CD4-positive, alpha-beta memory T cell (primary cell): ENCODE measurements at regions not wholly inside any gene's neighbourhood (a gene's known extent, or its start where the extent isn't known, plus 50 kb on each side); places are given as distances from the start of the nearest gene placed in this dataset.

ENCODE experiments used
- CTCF ChIA-PET: fragments of 350-600 bp; sonication (Branson Sonifier 250); formaldehyde crosslinking; loops from one replicate; lab custom pipeline; 2021; ENCODE audit warnings: inconsistent platforms; ENCODE audit not compliant: partially characterized antibody; lab: Charles Lee
- POLR2A ChIA-PET: fragments of 350-600 bp; sonication (Branson Sonifier 250); formaldehyde crosslinking; loops from one replicate; lab custom pipeline; 2021; ENCODE audit not compliant: partially characterized antibody; lab: Charles Lee
- DNase-seq, 5 donors: peaks; one replicate each; pipeline versions ENCODE4 v3.0.0 to v3.0.0-alpha.2; 2020 to 2022; ENCODE audit warnings: mixed read lengths in 1 of 5
- H3K27ac ChIP-seq: one replicate; pipeline ENCODE4 v1.7.0; 2013; ENCODE audit warnings: low read depth, low read length
- H3K27me3 ChIP-seq: 2 replicates; pipeline ENCODE4 v1.7.0; 2013; ENCODE audit warnings: mild to moderate bottlenecking, low read length, moderate library complexity; ENCODE audit not compliant: insufficient read depth
- H3K36me3 ChIP-seq: 2 replicates; pipeline ENCODE4 v1.7.0; 2013; ENCODE audit warnings: mild to moderate bottlenecking, low read length, moderate library complexity; ENCODE audit not compliant: insufficient read depth
- H3K4me1 ChIP-seq: 2 replicates; pipeline ENCODE4 v1.7.0; 2013; ENCODE audit warnings: mild to moderate bottlenecking, low read length, moderate library complexity; ENCODE audit not compliant: insufficient read depth
- H3K4me3 ChIP-seq, 2 donors: one replicate each; pipeline ENCODE4 v1.7.0; 2013; ENCODE audit warnings: low read length in 2 of 2, mild to moderate bottlenecking in 1 of 2
- H3K9me3 ChIP-seq, 2 donors: one replicate each; pipeline ENCODE4 v1.7.0; 2013; ENCODE audit warnings: low read length in 2 of 2, control low read depth in 1 of 2; ENCODE audit not compliant: control insufficient read depth in 1 of 2
- H3K27ac Mint-ChIP-seq, 7 donors: one replicate each; pipeline ENCODE4 v1.8.0; 2020 to 2021; ENCODE audit warnings: mixed read lengths in 7 of 7, mild to moderate bottlenecking in 6 of 7, inconsistent platforms in 3 of 7, moderate library complexity in 3 of 7
- H3K27me3 Mint-ChIP-seq, 2 donors: one replicate each; pipeline ENCODE4 v1.8.0; 2020 to 2021; ENCODE audit warnings: mixed read lengths in 2 of 2
- H3K36me3 Mint-ChIP-seq, 2 donors: one replicate each; pipeline ENCODE4 v1.8.0; 2020 to 2021; ENCODE audit warnings: mixed read lengths in 2 of 2, inconsistent platforms in 1 of 2, mild to moderate bottlenecking in 1 of 2
- H3K4me1 Mint-ChIP-seq, 4 donors: one replicate each; pipeline ENCODE4 v1.8.0; 2020 to 2021; ENCODE audit warnings: mixed read lengths in 4 of 4, mild to moderate bottlenecking in 1 of 4
- H3K4me3 Mint-ChIP-seq, 8 donors: one replicate each; pipeline ENCODE4 v1.8.0; 2020 to 2021; ENCODE audit warnings: mixed read lengths in 8 of 8, mild to moderate bottlenecking in 7 of 8, moderate library complexity in 6 of 8, inconsistent platforms in 3 of 8
- H3K9me3 Mint-ChIP-seq, 8 donors: one replicate each; pipeline ENCODE4 v1.8.0; 2020 to 2021; ENCODE audit warnings: mixed read lengths in 8 of 8, mild to moderate bottlenecking in 5 of 8, inconsistent platforms in 3 of 8, moderate library complexity in 1 of 8
- intact Hi-C: fragments of 100-400 bp; cut with micrococcal nuclease; formaldehyde crosslinking; loops from one replicate; pipeline ENCODE4 v1.15.1; 2023

DNA sequence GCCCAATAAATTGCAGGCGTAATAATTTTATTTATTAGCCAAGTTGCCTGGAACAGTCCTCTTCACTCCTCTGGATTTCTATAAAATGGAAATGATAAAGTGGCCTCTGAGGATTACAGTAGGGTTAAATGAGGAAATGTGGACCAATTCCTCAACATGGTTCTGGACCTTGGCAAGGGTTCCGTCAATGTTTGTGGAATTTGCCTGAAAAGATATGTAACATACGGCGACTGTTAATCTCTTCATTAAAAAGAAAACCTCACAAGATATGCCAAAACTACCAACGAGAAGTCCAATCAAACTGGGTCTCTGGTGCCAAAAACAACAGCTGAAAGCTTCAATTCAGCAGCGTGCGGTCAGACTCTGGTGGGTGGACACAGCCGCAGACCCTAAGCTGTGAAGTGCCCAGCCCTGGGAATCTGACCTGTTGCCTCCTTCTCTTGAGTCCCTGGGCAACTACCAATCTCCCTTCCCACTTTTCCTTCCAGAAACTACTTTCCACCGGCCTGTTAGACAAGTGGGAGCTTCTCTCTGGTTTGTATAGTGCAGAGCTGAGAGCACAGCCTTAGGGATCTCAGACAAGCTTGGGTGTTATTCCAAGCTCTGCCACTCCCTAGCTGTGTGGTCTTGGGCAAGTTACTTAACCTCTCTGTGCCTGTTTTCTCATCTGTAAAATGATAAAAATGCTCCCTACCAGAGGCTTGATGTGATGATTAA, 190.5 kb upstream of the GSC start:
- CTCF ChIA-PET, result no interaction called here
- Histone ChIP-seq H3K4me1 (no peaks in the 10 kb centered on the region), H3K9me3 (no peaks in the 10 kb centered on the region), H3K27me3 (no peaks in the 10 kb centered on the region), H3K27ac (no peak overlapping the region), H3K4me3 (no peak overlapping the region), H3K36me3 (no peaks in the 10 kb centered on the region)
- H3K4me1 Mint-ChIP-seq, result no peaks in the 10 kb centered on the region
- no peaks in the 10 kb centered on the region for H3K36me3 Mint-ChIP-seq
- intact Hi-C loops, result no loop called here
- H3K4me3 Mint-ChIP-seq, result no peak overlapping the region
- POLR2A ChIA-PET, result no interaction called here
- no peak overlapping the region for H3K27ac Mint-ChIP-seq
- H3K9me3 Mint-ChIP-seq, result peaks cover 0 to 2% (median 0%) of the 10 kb centered on the region in 8 donors
- DNase-seq, result no peak
- peaks cover 4 to 10% of the 10 kb centered on the region in 2 donors for H3K27me3 Mint-ChIP-seq

DNA sequence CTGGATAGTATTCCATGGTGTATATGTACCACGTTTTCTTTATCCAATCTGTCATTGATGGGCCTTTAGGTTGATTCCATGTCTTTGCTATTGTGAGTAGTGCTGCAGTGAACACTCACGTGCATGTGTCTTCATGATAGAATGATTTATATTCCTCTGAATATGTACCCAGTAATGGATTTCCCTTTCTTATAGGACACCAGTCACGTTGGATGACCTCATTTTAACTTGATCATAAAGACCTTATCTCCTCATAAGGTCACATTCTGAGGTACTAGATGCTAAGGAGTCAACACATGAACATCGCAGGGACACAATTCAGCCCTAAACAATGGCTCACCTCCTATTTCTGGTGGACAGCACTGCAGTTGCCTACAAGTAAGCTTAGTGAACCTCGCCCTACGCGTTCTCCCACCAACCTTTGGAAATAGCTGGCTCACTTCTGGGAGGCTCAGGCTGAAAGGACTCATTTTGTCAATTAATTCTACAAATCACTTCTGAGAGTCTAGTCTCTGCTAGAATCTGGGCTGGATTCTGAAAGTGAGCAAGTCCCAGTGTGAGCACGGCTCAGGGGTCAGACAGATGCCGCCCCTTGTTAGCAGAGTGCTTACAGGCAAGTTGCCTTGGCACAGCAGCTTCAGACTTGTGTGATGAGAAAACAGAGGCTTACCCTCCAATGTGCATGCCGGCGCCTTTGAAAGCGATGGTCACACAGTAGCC, 183.8 kb upstream of the GSC start:
- no peaks in the 10 kb centered on the region for H3K36me3 Mint-ChIP-seq
- H3K9me3 Mint-ChIP-seq, result peaks cover 0 to 2% (median 0%) of the 10 kb centered on the region in 8 donors
- ChIA-PET CTCF (no interaction called here), POLR2A (no interaction called here)
- Histone ChIP-seq H3K4me3 (no peak overlapping the region), H3K4me1 (no peaks in the 10 kb centered on the region), H3K36me3 (no peaks in the 10 kb centered on the region), H3K27me3 (no peaks in the 10 kb centered on the region), H3K9me3 (no peaks in the 10 kb centered on the region), H3K27ac (no peak overlapping the region)
- DNase-seq, result no peak
- intact Hi-C loops, result no loop called here
- H3K27me3 Mint-ChIP-seq, result peaks cover 4% of the 10 kb centered on the region in 2 donors
- peak overlapping the region in 1 of 7 donors; percentile 3 for H3K27ac Mint-ChIP-seq
- H3K4me1 Mint-ChIP-seq, result no peaks in the 10 kb centered on the region
- H3K4me3 Mint-ChIP-seq, result no peak overlapping the region

DNA sequence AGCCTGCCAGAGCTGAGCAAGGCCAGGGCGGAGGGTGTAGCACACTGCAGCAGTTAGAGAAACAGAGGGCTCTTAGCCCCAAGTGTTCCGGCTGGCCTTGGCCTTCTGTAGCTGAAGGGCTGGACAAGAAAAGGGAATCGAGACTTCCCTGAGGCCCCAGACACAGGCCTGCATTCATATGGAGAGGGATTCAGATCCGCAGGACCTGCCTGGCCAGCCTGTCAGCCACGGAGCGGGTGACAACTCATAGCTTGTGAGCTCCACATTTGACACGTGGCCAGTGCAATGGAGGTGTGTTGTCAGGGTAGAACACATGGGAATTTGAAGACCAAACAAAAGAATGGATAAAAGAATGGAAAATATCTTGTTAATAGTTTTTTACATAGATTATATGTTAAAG, 182.2 kb upstream of the GSC start:
- H3K27ac ChIP-seq, result no peak overlapping the region
- DNase-seq, result no peak
- intact Hi-C loops, result no loop called here
- ChIA-PET CTCF (no interaction called here), POLR2A (no interaction called here)
- no peaks in the 10 kb centered on the region for H3K27me3 ChIP-seq
- peaks cover 2% of the 10 kb centered on the region for H3K4me1 ChIP-seq
- no peaks in the 10 kb centered on the region for H3K4me1 Mint-ChIP-seq
- no peak overlapping the region for H3K27ac Mint-ChIP-seq
- H3K36me3 Mint-ChIP-seq, result no peaks in the 10 kb centered on the region
- H3K36me3 ChIP-seq, result no peaks in the 10 kb centered on the region
- H3K4me3 ChIP-seq, result no peak overlapping the region
- peaks cover 0 to 3% (median 0%) of the 10 kb centered on the region in 8 donors for H3K9me3 Mint-ChIP-seq
- H3K27me3 Mint-ChIP-seq, result peaks cover 0 to 4% of the 10 kb centered on the region in 2 donors
- H3K4me3 Mint-ChIP-seq, result no peak overlapping the region
- H3K9me3 ChIP-seq, result no peaks in the 10 kb centered on the region

DNA sequence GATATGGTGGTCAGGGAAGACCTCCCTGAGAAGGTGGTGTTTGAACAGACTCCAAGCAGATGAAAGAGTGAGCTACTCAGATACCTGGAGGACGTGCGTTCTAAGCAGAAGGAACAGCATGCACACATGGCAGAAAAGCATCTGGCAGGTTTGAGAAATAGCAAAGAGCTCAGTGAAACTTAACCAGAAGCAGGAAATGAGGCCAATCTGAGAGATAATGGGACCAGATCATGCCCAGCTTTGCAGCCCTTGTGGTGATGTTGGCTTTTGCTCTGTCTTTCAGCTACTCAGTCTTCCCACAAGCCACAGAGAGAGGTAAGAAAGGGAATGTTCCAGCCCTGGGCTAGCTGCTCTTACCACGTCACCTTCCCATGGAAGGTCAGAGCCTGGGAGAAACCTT, 176.3 kb upstream of the GSC start:
- Mint-ChIP-seq H3K27ac (peak overlapping the region; percentile 77 to 97 (median 95)), H3K9me3 (peaks cover 0 to 3% (median 0%) of the 10 kb centered on the region in 8 donors), H3K4me1 (peaks cover 0 to 25% (median 13%) of the 10 kb centered on the region in 4 donors), H3K27me3 (peaks cover 0 to 3% of the 10 kb centered on the region in 2 donors), H3K36me3 (no peaks in the 10 kb centered on the region), H3K4me3 (peak overlapping the region in 7 of 8 donors; percentile 36 to 66 (median 57))
- Histone ChIP-seq H3K36me3 (no peaks in the 10 kb centered on the region), H3K9me3 (no peaks in the 10 kb centered on the region), H3K4me1 (peaks cover 17% of the 10 kb centered on the region), H3K27ac (peak overlapping the region; percentile 19), H3K27me3 (no peaks in the 10 kb centered on the region), H3K4me3 (no peak overlapping the region)
- ChIA-PET CTCF (no interaction called here), POLR2A (no interaction called here)
- DNase-seq, result peak; percentile 28 to 52 (median 45)
- intact Hi-C loops, result no loop called here

DNA sequence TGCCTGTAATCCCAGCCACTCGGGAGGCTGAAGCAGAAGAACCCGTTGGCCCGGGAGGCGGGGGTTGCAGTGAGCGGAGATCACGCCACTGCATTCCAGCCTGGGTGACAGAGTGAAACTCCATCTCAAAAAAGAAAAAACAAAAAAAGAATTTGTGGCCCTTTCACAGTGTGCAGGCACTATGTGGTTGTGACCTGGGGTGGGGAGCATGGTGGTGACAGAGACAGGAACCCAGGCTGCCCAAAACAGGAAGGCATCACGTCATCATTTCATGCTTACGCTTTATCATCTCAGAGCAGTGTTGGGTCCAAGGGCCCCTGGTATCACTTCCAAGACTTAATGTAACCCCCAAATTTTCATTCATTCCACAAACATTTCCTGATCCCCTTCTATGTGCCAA, 175.7 kb upstream of the GSC start:
- intact Hi-C loops, result no loop called here

DNA sequence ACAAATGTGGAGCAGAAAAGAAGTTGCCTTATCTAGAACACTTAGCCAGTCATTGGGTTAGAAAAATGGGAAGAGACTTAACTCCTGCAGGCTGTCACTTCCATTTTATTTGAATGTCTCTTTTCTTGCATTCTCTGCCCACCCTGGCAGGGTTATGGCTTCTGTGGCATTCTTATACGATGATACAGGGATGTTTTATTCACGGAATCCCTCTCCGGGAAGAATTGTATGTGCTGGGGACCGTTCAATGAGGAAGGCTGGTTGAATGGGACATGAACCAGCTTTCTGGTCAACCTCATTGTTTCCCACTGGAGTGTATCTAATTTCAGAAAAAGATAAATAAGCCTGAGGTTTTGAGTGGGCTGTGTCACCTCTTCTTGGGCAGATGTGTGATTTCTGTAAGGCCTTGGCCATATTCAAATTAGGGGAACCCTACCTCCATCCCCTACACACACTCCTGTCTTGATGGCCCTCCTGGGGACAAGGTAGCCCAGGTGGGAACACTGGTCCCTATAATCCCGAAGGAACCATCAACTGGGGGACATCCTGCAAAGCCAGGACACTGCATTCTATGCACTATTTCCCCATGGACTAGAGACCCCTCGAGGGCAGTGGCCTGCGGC, 174.8 kb upstream of the GSC start:
- CTCF ChIA-PET, result no interaction called here
- intact Hi-C loops, result no loop called here
- no peak for DNase-seq

More for the DNA sequence above, 175.7 kb upstream of the GSC start:
- CTCF ChIA-PET, result no interaction called here
- Histone ChIP-seq H3K27me3 (no peaks in the 10 kb centered on the region), H3K9me3 (no peaks in the 10 kb centered on the region), H3K4me3 (no peak overlapping the region), H3K4me1 (peaks cover 17% of the 10 kb centered on the region), H3K27ac (peak overlapping the region; percentile 19), H3K36me3 (no peaks in the 10 kb centered on the region)
- Mint-ChIP-seq H3K4me3 (peak overlapping the region in 7 of 8 donors; percentile 36 to 66 (median 43)), H3K9me3 (peaks cover 0 to 3% (median 0%) of the 10 kb centered on the region in 8 donors), H3K27ac (peak overlapping the region; percentile 77 to 97 (median 95)), H3K36me3 (no peaks in the 10 kb centered on the region), H3K4me1 (peaks cover 0 to 25% (median 13%) of the 10 kb centered on the region in 4 donors), H3K27me3 (peaks cover 0 to 3% of the 10 kb centered on the region in 2 donors)
- POLR2A ChIA-PET, result no interaction called here
- DNase-seq, result peak; percentile 50 to 74 (median 58)

DNA sequence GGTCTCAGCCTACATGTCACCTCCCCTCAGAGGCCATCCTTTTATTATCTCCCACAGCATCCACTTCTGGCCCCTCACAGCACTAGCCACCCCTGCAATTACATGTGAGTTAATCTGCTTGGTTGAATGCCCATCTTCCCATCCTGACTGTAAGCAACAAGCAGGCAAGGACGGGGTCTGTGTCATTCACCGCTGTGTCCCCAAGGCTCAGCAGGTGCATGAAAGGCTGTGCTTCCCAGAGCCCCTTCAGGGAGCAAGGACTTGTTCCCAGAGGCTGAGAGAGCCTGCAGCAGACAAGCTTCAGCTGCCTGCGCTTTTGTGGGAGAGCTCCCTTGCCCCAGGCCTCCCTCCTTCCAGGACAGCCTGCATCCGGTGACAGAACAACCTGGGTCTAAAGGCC, 172.7 kb upstream of the GSC start:
- H3K27me3 ChIP-seq, result no peaks in the 10 kb centered on the region
- ChIA-PET POLR2A (no interaction called here), CTCF (no interaction called here)
- no peak overlapping the region for H3K4me3 ChIP-seq
- no peak overlapping the region for H3K27ac ChIP-seq
- no peak overlapping the region for H3K4me3 Mint-ChIP-seq
- no peaks in the 10 kb centered on the region for H3K36me3 ChIP-seq
- intact Hi-C loops, result no loop called here
- H3K27me3 Mint-ChIP-seq, result no peaks in the 10 kb centered on the region
- no peaks in the 10 kb centered on the region for H3K9me3 ChIP-seq
- no peak overlapping the region for H3K27ac Mint-ChIP-seq
- H3K36me3 Mint-ChIP-seq, result no peaks in the 10 kb centered on the region
- DNase-seq, result no peak
- peaks cover 17% of the 10 kb centered on the region for H3K4me1 ChIP-seq
- peaks cover 0 to 25% (median 13%) of the 10 kb centered on the region in 4 donors for H3K4me1 Mint-ChIP-seq
- H3K9me3 Mint-ChIP-seq, result peaks cover 0 to under 1% (median 0%) of the 10 kb centered on the region in 8 donors

More for the DNA sequence above, 174.8 kb upstream of the GSC start:
- POLR2A ChIA-PET, result no interaction called here
- Histone ChIP-seq H3K4me3 (no peak overlapping the region), H3K9me3 (no peaks in the 10 kb centered on the region), H3K4me1 (peaks cover 17% of the 10 kb centered on the region), H3K27me3 (no peaks in the 10 kb centered on the region), H3K27ac (no peak overlapping the region), H3K36me3 (no peaks in the 10 kb centered on the region)
- Mint-ChIP-seq H3K36me3 (no peaks in the 10 kb centered on the region), H3K4me1 (peaks cover 0 to 25% (median 13%) of the 10 kb centered on the region in 4 donors), H3K27ac (peak overlapping the region in 2 of 7 donors; percentile 96 to 97), H3K27me3 (no peaks in the 10 kb centered on the region), H3K4me3 (no peak overlapping the region), H3K9me3 (peaks cover 0 to 3% (median 0%) of the 10 kb centered on the region in 8 donors)
